Jurkat, Clone E6-1 (cell line): ENCODE measurements at regions not wholly inside any gene's neighbourhood (a gene's known extent, or its start where the extent isn't known, plus 50 kb on each side); places are given as distances from the start of the nearest gene placed in this dataset.
"Not testable (repeated sequence)": the region's sequence is repeated elsewhere in the genome, so short reads cannot be mapped to it uniquely, and the experiment has no call there.

Experiments used
- DNase-seq: peaks from one replicate; pipeline ENCODE4 v3.0.0-alpha.2; 2011; ENCODE audit warnings: low read depth, low spot score
- H3K4me3 ChIP-seq: 2 replicates; pipeline ENCODE4 v1.5.1; 2011; ENCODE audit warnings: mild to moderate bottlenecking, low read length, control low read depth, moderate library complexity

- no peak for DNase-seq
- H3K4me3 ChIP-seq: no peak overlapping the region
Measured at GRCh38 chr18:28736951-28737350, 560.0 kb upstream of the CDH2 start.

DNA sequence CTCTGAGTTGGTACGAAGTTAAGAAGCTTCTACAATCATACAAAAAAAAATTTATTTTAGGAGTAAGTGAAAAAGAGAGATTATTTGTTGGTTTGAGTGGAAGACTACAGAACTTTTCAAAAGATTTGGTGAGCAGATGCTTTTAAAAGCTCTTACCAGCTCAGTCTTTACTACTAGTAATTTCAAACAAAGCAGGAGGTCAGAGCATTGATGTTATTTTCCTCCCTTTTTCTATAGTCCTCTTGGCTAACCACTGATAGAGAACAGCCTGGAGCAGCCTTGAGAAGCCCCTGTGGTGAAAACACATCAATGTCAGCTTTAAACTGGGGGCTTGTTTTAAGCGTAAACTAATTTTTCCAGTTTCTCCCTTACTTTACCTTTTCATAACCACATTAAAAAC lies 559.3 kb upstream of the CDH2 start:
- no peak for DNase-seq
- H3K4me3 ChIP-seq: no peak overlapping the region

DNA sequence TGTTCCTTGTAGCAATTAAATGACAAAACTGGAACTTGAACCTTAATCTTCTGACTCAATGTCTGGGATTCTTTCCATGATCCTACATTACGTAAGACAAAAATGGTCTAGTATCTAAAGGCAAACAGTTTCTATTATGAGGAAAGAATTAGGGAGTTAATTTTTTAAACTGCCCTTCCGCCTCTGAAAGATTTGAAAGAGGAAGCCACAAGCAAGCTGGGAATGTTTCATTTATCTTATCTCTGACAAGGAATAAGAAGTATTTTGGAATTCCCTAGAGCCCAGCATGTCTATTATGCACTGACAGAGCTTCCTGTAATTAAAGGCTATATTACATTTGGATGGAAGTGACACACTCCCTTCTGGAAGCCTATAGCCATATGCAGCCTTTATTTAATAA lies 558.8 kb upstream of the CDH2 start:
- no peak for DNase-seq
- no peak overlapping the region for H3K4me3 ChIP-seq

- DNase-seq: no peak
Measured at GRCh38 chr18:28729321-28729720, 552.4 kb upstream of the CDH2 start.

GRCh38 chr18:28728891-28729290 lies 552.0 kb upstream of the CDH2 start:
- no peak overlapping the region for H3K4me3 ChIP-seq
- no peak for DNase-seq

More at GRCh38 chr18:28729321-28729720, 552.4 kb upstream of the CDH2 start:
- no peak overlapping the region for H3K4me3 ChIP-seq

DNA sequence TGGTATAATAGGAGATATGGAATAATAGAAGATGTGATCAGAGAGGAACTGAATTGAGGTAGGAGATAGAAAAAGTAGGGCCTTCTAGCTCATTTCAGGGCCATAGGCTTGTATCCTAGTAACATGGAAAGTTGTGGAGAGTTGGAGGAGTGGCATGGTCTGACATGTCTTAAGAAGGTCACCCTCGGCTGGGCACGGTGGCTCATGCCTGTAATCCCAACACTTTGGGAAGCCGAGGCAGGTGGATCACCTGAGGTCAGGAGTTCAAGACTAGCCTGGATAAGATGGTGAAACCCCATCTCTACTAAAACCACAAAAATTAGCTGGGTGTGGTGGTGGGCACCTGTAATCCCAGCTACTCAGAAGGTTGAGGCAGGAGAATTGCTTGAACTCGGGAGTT lies 550.3 kb upstream of the CDH2 start:
- H3K4me3 ChIP-seq: not testable (repeated sequence)

GRCh38 chr18:28725876-28726275 lies 548.9 kb upstream of the CDH2 start:
- no peak for DNase-seq
- H3K4me3 ChIP-seq: no peak overlapping the region

More for the DNA sequence above, 550.3 kb upstream of the CDH2 start:
- DNase-seq: not testable (repeated sequence)

DNA sequence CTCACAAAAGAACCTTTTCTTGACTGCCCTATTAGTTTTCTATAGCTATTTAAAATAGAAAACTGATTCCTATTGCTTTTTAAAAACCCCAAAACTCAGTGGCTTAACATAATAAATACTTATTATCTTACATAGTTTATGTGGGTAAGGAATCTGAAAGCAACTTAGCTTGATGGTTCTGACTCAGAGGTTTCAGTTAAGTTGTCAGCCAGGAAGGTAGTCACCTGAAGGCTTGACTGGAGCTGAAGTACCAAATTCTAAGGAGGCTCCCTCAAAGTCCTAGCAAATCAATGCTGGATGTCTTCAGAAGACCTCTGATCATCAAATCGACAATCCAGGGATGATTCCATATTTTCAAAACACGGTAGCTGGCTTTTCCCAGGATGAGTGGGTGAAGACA lies 546.6 kb upstream of the CDH2 start:
- DNase-seq: no peak
- H3K4me3 ChIP-seq: no peak overlapping the region

- H3K4me3 ChIP-seq: no peak overlapping the region
- DNase-seq: no peak
Measured at GRCh38 chr18:28718696-28719095, 541.8 kb upstream of the CDH2 start.

GRCh38 chr18:28716338-28716737 lies 539.4 kb upstream of the CDH2 start:
- no peak overlapping the region for H3K4me3 ChIP-seq
- no peak for DNase-seq

DNA sequence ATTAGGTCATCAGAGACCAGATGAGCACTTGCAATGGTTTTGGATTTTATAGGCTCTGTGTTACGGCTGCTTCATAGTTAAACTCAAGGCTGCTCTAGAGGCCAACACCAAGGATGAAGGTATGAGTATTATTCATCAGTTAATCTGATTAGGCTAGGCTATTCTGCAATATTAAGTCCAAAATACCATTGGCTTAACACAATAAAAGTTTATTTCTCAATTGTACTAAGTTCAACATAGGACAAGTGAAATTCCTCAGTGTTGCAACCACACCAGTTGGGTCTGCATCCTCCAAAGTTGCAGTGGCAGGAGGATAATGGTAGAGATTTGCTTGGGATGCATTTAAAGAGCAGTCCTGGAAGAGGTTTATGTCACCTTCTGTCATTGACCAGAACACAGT lies 538.3 kb upstream of the CDH2 start:
- DNase-seq: no peak
- H3K4me3 ChIP-seq: no peak overlapping the region

- DNase-seq: no peak
- no peak overlapping the region for H3K4me3 ChIP-seq
Measured at GRCh38 chr18:28714498-28714897, 537.6 kb upstream of the CDH2 start.

DNA sequence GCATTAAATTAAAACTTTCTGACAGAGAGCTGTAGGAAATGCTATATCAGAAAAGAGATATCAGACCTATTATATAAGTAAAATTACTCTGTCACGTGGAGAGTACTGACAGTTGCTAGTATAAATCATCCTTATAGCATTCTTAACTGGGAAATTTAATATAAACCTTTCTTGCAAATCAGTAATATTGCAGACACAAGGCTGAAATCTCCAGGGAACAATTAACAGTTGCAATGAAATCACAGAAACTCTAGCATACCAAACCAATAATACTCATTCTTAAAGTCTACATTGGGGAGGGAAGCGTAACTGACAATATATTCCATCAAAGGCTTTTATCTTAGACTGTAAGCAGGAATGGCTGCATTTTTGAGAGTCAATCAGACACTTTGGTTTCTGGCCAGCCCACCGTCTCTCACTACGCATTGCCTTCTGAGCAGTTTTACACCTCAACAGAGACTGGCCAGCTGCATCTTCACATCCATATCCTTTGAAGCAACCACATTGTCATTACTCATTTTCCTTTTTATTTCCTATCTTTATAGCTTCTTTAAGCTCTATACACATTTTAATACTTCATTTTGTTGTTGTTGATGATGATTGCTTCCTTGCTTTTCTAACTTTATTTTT lies 536.0 kb upstream of the CDH2 start:
- DNase-seq: no peak
- no peak overlapping the region for H3K4me3 ChIP-seq

DNA sequence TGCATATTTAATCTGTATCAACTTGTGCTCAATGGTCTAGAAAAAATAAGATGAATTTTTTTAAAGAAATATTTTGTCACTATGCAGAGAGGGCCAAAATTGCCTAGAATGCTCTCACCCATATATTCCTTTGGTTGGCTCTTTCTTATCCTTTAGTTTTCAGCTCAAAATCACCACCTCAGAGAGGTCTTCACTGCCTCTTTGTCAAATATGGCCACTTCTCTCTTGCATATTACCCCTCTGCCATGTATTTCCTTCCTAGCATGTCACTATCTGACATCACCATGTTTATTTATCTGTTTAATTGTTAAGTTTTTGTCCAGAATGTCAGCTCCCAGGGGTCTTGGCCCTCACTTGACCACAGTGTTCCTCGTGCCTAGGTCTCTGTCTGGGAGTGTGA lies 535.2 kb upstream of the CDH2 start:
- no peak overlapping the region for H3K4me3 ChIP-seq
- no peak for DNase-seq

GRCh38 chr18:28711096-28711495 lies 534.2 kb upstream of the CDH2 start:
- no peak overlapping the region for H3K4me3 ChIP-seq
- DNase-seq: no peak

GRCh38 chr18:28707006-28707405 lies 530.1 kb upstream of the CDH2 start:
- H3K4me3 ChIP-seq: no peak overlapping the region
- DNase-seq: no peak

DNA sequence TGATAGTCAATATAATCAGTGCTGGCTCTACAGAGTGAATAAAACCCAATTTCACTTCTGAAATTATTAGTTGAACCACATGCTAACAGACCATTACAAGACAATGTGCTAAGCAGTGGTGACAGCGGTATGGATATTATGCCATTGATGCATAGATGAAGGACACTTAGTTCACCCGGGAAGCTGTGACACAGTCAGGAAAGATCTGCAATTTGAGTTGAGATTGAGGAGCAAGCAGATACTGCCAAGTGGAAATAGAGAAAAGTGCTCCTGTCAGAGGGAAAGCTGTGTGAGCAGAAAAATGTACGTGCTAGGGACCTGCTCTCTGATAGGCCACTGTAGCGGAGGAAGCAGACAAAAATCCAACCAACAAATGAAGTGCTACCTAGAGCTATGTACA lies 529.5 kb upstream of the CDH2 start:
- no peak overlapping the region for H3K4me3 ChIP-seq

GRCh38 chr18:28705482-28705881 lies 528.6 kb upstream of the CDH2 start:
- no peak for DNase-seq
- no peak overlapping the region for H3K4me3 ChIP-seq

More for the DNA sequence above, 529.5 kb upstream of the CDH2 start:
- DNase-seq: no peak

DNA sequence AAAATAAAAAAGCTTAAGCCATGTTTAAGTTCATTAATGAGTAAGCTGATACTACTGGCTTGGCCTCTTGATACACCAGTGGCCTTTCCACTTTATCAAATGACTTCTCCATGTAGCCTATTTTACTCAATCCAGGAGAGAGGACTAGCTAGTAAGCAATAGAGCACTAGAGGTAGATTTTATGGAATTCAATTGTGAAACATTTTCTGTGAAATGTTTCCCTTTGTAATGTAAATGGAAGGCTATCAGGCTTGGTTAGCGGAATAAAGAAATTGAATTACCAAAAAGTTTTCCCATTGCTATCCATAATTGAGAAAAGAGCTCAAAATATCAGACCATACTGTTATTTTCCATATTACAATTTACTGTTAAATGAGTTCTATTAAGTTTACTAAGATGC lies 515.4 kb upstream of the CDH2 start:
- DNase-seq: no peak
- H3K4me3 ChIP-seq: no peak overlapping the region

DNA sequence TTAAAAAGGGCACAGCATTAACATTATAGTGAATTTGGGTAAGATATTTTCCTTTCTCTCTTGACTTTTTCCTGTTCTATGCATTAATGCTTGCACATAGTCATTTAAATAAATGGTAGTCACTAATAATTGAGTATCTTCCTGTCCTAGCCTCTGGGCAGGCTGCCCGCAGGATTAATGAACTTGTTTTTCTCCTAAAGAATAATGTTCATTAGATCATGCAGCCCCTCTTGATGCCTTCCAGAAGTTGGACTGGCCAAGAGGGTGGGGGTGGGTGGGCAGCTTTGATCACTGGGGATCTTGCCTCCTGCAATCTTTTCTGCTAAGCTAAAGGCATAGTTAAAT lies 514.5 kb upstream of the CDH2 start:
- no peak for DNase-seq
- no peak overlapping the region for H3K4me3 ChIP-seq

- no peak overlapping the region for H3K4me3 ChIP-seq
Measured at GRCh38 chr18:28690836-28691495, 514.0 kb upstream of the CDH2 start.

More at GRCh38 chr18:28690836-28691495, 514.0 kb upstream of the CDH2 start:
- no peak for DNase-seq
